GM21528 (cell line): ENCODE measurements at regions not wholly inside any gene's neighbourhood (a gene's known extent, or its start where the extent isn't known, plus 50 kb on each side); places are given as distances from the start of the nearest gene placed in this dataset.
"Not testable (repeated sequence)": the region's sequence is repeated elsewhere in the genome, so short reads cannot be mapped to it uniquely, and the experiment has no call there.

Experiments
- ATAC-seq: cut with Tn5 transposase; IDR thresholded peaks from one replicate; pipeline ENCODE4 v1.9.1; 2021; ENCODE audit warnings: mild to moderate bottlenecking, moderate library complexity; ENCODE audit not compliant: unreplicated experiment, low FRiP score

- ATAC-seq: no peak
These were observed 154.3 kb upstream of the DTNBP1 start for GRCh38 chr6:15817100-15817499.

GRCh38 chr6:15816661-15817060 is 153.8 kb upstream of the DTNBP1 start:
- ATAC-seq: no peak

GRCh38 chr6:15813698-15814097 is 150.9 kb upstream of the DTNBP1 start:
- ATAC-seq: not testable (repeated sequence)

- no peak for ATAC-seq
These were observed 148.3 kb upstream of the DTNBP1 start for GRCh38 chr6:15811107-15811506.

GRCh38 chr6:15810618-15811017 is 147.8 kb upstream of the DTNBP1 start:
- no peak for ATAC-seq

- ATAC-seq: no peak
These were observed 146.5 kb upstream of the DTNBP1 start for GRCh38 chr6:15809367-15809766.

GRCh38 chr6:15804164-15805154 is 141.6 kb upstream of the DTNBP1 start:
- ATAC-seq: no peak

- ATAC-seq: no peak
These were observed 139.6 kb upstream of the DTNBP1 start for GRCh38 chr6:15802466-15802865.

GRCh38 chr6:15801912-15802311 is 139.1 kb upstream of the DTNBP1 start:
- no peak for ATAC-seq

GRCh38 chr6:15800841-15801617 is 138.2 kb upstream of the DTNBP1 start:
- no peak for ATAC-seq

GRCh38 chr6:15798533-15799255 is 135.9 kb upstream of the DTNBP1 start:
- ATAC-seq: no peak

GRCh38 chr6:15796844-15797243 is 134.0 kb upstream of the DTNBP1 start:
- no peak for ATAC-seq

- ATAC-seq: no peak
These were observed 133.4 kb upstream of the DTNBP1 start for GRCh38 chr6:15796130-15796771.

GRCh38 chr6:15793826-15794225 is 131.0 kb upstream of the DTNBP1 start:
- ATAC-seq: no peak

- no peak for ATAC-seq
These were observed 130.5 kb upstream of the DTNBP1 start for GRCh38 chr6:15793288-15793687.

- ATAC-seq: no peak
These were observed 130.0 kb upstream of the DTNBP1 start for GRCh38 chr6:15792842-15793241.

- ATAC-seq: no peak
These were observed 128.8 kb upstream of the DTNBP1 start for GRCh38 chr6:15791448-15792181.

GRCh38 chr6:15790116-15790515 is 127.3 kb upstream of the DTNBP1 start:
- no peak for ATAC-seq

GRCh38 chr6:15786846-15787245 is 124.0 kb upstream of the DTNBP1 start:
- no peak for ATAC-seq

GRCh38 chr6:15783484-15783883 is 120.7 kb upstream of the DTNBP1 start:
- ATAC-seq: no peak
